ENCODE measurements at regions not wholly inside any gene's neighbourhood (a gene's known extent, or its start where the extent isn't known, plus 50 kb on each side); places are given as distances from the start of the nearest gene placed in this dataset.

DNA sequence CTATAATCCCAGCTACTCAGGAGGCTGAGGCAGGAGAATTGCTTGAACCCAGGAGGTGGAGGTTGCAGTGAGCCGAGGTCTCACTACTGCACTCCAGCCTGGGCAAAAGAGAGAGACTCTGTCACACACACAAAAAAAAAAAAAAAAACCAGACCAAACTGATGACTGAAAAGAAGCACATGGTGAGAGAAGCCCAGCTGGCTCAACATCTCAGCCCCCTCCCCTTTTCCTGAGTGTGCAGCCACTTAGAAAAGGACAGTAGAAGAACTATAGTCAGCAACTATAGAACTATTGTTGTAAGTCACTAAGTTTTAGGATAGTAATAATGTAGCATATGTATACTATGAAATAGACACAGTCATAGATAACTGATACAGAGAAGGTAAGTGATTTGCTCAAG is 87.2 kb upstream of the RALGPS2 start:
- no peak for TF ChIP-seq POLR2A (IDR thresholded peaks at IDR 0.05)
- TF ChIP-seq, protein P1, sequence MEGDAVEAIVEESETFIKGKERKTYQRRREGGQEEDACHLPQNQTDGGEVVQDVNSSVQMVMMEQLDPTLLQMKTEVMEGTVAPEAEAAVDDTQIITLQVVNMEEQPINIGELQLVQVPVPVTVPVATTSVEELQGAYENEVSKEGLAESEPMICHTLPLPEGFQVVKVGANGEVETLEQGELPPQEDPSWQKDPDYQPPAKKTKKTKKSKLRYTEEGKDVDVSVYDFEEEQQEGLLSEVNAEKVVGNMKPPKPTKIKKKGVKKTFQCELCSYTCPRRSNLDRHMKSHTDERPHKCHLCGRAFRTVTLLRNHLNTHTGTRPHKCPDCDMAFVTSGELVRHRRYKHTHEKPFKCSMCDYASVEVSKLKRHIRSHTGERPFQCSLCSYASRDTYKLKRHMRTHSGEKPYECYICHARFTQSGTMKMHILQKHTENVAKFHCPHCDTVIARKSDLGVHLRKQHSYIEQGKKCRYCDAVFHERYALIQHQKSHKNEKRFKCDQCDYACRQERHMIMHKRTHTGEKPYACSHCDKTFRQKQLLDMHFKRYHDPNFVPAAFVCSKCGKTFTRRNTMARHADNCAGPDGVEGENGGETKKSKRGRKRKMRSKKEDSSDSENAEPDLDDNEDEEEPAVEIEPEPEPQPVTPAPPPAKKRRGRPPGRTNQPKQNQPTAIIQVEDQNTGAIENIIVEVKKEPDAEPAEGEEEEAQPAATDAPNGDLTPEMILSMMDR (IDR thresholded peaks at IDR 0.05): no peak
